Kidney epithelial cell (primary cell): ENCODE measurements at regions not wholly inside any gene's neighbourhood (a gene's known extent, or its start where the extent isn't known, plus 50 kb on each side); places are given as distances from the start of the nearest gene placed in this dataset.

Experiments used
- DNase-seq: peaks from one replicate; pipeline ENCODE4 v3.0.0-alpha.2; 2010; ENCODE audit warnings: low read depth
- H3K27me3 ChIP-seq: 2 replicates; pipeline ENCODE4 v1.6.0; 2011; ENCODE audit warnings: low read length; ENCODE audit not compliant: control insufficient read depth, insufficient read depth
- H3K36me3 ChIP-seq: 2 replicates; pipeline ENCODE4 v1.5.1; 2011; ENCODE audit warnings: low read length; ENCODE audit not compliant: control insufficient read depth, insufficient read depth
- H3K4me3 ChIP-seq: 2 replicates; pipeline ENCODE4 v1.5.1; 2011; ENCODE audit warnings: low read depth, mild to moderate bottlenecking, control low read depth, low read length
- TF ChIP-seq, protein P1 (sequence below): IDR thresholded peaks from 2 replicates; pipeline ENCODE4 v1.5.1; 2011; ENCODE audit warnings: mild to moderate bottlenecking, moderate library complexity, low read length, control low read depth, inconsistent platforms; ENCODE audit not compliant: insufficient read depth, poor library complexity, severe bottlenecking

GRCh38 chr18:33851546-33852078 is 273.6 kb downstream of the ASXL3 start:
- Histone ChIP-seq H3K4me3 (no peak overlapping the region), H3K27me3 (no peaks in the 10 kb centered on the region), H3K36me3 (no peaks in the 10 kb centered on the region)
- DNase-seq = no peak
- TF ChIP-seq, protein P1, sequence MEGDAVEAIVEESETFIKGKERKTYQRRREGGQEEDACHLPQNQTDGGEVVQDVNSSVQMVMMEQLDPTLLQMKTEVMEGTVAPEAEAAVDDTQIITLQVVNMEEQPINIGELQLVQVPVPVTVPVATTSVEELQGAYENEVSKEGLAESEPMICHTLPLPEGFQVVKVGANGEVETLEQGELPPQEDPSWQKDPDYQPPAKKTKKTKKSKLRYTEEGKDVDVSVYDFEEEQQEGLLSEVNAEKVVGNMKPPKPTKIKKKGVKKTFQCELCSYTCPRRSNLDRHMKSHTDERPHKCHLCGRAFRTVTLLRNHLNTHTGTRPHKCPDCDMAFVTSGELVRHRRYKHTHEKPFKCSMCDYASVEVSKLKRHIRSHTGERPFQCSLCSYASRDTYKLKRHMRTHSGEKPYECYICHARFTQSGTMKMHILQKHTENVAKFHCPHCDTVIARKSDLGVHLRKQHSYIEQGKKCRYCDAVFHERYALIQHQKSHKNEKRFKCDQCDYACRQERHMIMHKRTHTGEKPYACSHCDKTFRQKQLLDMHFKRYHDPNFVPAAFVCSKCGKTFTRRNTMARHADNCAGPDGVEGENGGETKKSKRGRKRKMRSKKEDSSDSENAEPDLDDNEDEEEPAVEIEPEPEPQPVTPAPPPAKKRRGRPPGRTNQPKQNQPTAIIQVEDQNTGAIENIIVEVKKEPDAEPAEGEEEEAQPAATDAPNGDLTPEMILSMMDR = no peak

GRCh38 chr18:33849731-33850130 is 271.7 kb downstream of the ASXL3 start:
- Histone ChIP-seq H3K4me3 (no peak overlapping the region), H3K27me3 (no peaks in the 10 kb centered on the region), H3K36me3 (no peaks in the 10 kb centered on the region)
- DNase-seq = no peak
- TF ChIP-seq, protein P1 = no peak

DNA sequence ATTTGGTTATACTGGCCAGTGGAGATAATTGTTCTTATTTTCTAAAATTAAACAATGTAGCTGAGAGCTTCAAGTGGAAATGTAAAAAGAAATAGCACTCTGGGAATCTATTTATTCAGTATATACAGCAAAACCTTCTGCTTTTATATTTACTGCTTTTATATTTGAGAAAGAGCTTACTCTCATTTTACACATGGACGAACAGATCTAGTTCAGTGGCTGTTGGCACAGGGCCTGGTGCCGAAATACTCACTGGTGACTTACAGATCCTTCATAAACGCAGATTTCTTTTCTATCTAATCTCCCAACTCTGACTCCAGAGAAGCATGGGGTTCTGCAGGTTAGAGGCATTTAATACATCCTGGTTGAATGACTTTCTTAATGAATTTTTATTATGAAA is 266.2 kb downstream of the ASXL3 start:
- Histone ChIP-seq H3K36me3 (no peaks in the 10 kb centered on the region), H3K4me3 (no peak overlapping the region), H3K27me3 (no peaks in the 10 kb centered on the region)
- TF ChIP-seq, protein P1 = no peak
- no peak for DNase-seq

DNA sequence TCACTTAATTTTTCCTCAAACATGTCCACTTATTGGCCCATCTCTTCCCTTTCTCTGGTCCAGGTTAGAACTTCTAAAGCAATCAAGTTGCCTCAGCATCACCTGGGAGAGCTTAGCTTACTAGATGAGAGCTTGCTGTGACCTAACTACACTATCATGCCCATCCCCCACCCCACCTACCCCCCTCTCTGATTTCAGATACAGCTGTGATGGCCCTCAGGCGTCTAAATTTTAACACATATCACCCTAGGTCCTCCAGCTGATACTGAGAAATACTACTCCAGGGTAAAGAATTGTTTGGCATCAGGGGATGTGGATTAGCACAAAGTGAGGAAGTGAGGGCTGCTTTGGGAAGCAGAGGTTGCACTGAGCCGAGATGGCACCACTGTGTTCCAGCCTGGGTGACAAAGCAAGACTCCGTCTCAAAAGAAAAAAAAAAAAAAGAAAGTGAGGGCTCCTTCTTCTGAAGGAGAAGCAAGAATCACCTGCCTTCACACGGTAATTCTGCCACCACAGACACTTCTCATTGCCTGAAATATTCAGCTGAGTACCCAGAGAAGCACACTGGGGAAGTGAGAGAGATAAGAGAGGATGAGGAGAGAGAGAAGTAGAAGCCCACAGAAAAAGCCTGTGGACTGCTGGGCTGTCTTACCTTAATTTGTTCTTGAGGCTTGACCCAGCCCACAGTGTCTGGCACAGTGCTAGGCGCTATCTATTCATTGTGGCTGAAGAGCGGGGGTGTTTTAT is 263.4 kb downstream of the ASXL3 start:
- TF ChIP-seq, protein P1 = no peak
- H3K36me3 ChIP-seq = no peaks in the 10 kb centered on the region
- H3K4me3 ChIP-seq = no peak overlapping the region
- DNase-seq = no peak
- no peaks in the 10 kb centered on the region for H3K27me3 ChIP-seq

DNA sequence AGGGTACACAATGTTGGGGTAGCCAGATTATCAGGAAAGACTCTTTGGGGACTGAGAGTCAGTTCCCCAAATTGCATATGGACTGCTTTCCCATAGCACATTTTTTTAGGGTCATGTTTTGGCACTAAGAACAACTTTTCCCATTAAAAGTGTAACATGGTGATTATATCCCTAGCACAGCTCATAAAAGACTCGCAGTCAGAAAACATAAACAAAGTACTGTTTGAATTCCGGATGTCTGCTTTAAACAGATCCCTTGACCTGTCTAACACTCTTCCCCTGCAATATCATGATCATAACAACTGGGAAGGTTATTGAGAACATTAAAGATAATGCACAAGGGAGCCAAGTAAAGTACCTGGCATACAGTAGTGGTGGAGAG is 262.2 kb downstream of the ASXL3 start:
- DNase-seq = no peak
- Histone ChIP-seq H3K36me3 (no peaks in the 10 kb centered on the region), H3K27me3 (no peaks in the 10 kb centered on the region), H3K4me3 (no peak overlapping the region)
- TF ChIP-seq, protein P1 = no peak
